Iris pigment epithelial cell (primary cell): ENCODE measurements at regions not wholly inside any gene's neighbourhood (a gene's known extent, or its start where the extent isn't known, plus 50 kb on each side); places are given as distances from the start of the nearest gene placed in this dataset.

Experiments
- DNase-seq: peaks from one replicate; pipeline ENCODE4 v3.0.0-alpha.2; 2011; ENCODE audit warnings: low read depth

DNA sequence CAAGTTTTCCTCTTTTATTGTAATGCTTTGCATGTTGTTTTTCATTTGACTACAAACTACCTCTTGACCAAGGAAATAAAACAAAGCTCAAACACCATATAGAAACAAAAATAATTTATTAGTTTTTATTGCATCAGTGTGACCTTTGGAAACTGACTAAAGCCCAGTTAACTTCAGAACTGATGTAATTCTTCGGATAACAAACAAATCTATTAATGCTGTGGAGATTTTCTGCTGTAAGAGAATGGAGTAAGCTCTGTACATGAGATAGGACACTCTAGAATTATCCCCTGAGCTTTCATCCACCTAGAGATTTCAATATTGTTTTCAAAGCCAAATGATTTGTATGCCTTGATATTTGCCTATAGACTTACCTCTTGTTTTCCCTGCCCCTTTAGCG lies 154.0 kb upstream of the KCNK2 start:
- DNase-seq: no peak

DNA sequence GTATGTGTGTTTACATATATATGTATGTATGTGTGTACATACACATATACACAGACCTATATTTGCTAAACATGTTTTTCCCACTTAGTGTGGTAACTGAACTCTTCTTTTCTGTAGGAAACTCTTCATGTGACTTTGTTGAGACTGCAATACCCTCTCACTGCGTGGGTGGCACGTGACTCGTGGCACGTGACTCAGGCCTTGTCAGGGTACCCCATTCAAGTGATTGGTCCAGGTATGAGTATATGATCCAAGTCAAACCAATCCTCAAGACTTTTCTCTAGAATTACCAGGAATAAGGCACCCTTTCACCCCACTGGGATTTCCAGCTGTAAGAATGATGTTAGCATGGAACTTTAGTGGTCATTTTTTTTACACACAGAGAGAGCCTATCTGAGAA lies 149.2 kb upstream of the KCNK2 start:
- no peak for DNase-seq

DNA sequence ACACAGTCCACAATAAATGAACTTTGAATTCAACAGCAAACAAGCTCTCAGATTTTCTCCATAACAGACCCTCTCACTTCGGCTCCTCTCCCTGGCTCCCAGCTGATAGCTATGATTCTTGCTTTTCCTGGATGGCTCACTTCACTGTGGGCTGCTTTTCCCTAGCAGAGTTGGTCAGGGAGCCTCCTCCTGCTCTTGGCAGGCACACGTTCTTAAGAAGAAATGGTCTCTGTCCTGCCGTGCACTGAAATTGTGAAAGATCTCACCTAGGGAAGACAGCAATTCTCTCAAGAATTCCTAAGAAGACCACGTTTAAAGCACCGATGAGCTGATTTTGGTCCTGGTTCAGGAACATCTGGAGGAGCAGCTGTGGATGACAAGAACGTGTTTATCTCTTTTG lies 148.5 kb upstream of the KCNK2 start:
- DNase-seq: no peak

DNA sequence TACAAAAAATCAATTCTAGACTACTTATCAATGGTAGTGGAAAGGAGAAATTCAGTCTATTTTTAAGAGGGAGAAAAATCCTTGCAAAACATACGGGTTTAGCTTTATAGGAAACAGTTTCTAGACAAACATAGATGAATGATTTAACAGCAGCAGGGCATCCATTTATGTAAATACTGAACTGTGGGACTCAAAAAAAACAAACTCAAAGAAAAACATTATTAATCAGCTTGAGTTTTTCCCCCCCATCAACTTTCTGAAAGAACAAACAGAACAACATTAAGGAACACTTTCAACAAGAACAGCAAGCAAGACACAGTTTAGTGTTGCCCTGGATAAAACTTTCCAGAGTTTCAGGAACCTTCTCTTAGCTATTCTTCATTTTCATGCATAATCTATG lies 147.3 kb upstream of the KCNK2 start:
- no peak for DNase-seq

DNA sequence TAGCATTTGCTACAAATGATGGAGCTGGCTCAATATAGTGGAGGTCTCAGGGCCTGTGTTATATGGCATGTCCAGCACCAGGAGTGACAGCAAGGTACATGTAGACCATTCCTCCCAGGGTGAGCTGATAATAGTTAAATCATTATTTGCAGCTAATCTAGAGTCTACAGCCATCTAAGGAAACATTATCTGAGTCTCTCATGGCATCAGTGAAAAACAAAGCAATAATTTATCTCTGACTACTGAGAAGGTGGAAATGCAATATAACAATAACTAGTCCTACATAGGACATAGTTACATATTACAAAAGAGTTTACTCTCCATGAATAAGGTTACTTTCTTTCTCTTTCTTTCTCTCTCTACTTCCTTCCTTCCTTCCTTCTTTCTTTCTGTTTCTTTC lies 143.4 kb upstream of the KCNK2 start:
- DNase-seq: no peak

DNA sequence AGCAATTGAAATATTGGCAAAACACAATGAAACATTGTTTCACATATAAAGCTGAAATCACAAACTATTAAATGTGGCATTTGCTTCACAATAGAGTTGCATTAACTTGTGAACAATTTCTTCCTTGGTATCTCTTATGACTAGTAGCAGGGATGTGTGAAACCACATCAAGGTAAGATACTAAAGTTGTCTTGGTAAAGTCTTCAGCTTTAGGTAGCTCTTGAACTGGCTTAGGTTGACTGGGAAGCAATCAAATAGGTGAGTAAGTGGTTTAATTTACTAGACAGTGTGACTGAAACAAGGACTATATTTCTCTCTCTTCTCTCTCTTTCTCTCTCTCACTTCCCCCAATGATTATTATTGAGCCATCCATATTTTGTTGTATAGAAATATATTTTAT lies 141.5 kb upstream of the KCNK2 start:
- DNase-seq: no peak

DNA sequence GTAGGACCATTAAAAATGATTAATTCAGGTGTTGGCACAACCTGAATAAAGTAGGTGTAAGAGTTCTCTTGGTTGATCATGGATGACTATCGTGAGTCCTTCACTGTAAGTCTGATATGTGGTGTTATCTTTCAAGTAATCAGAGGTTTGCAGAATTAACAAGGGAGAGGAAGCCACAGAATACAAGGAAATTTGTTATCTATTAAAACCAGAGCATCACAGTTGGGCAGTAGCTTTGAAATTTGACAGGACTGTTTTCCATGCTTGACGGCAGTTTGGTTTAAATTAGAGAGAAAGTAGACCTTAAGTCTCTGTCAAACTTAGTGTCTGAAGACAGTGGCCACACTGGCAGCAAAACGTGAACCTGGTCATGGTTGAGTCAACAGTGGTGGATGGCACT lies 139.5 kb upstream of the KCNK2 start:
- no peak for DNase-seq

DNA sequence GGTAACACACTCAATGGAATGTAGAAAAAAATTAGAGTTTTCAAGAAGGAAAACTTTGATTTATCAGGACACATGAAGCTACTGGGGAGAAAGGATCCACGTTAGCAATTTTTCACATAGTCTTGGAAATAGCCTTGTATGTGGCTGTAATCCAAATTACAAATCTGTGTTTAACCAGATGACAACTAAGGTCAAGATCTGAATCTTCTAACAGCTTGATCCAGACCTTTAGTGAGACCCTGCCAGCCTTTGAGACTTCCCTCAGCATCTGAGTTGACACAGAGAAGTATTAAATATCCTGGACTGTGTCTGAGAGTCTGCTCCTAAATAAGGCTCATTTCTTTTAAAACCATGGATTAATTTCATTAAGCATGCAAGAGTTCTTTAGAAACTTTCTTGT lies 135.9 kb upstream of the KCNK2 start:
- DNase-seq: no peak

DNA sequence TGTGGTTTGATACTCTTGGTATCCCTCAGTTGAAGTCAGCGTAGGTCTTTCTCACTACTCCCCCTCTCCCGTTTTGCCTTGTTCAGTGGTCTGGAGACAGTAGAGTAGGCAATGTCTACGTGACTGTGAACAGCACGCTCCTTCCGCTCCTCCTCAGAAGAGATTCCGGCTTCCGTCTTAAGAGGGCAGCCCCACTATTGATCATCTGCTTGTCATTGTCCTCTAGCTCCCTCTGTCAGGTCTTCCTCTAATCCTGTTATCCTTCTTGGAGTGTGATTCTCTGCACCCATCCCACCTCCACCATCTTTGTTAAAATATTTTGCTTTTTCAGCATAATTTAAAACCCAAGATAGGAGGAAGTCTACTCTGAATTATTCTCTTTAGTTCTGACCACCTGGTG lies 129.9 kb upstream of the KCNK2 start:
- no peak for DNase-seq

DNA sequence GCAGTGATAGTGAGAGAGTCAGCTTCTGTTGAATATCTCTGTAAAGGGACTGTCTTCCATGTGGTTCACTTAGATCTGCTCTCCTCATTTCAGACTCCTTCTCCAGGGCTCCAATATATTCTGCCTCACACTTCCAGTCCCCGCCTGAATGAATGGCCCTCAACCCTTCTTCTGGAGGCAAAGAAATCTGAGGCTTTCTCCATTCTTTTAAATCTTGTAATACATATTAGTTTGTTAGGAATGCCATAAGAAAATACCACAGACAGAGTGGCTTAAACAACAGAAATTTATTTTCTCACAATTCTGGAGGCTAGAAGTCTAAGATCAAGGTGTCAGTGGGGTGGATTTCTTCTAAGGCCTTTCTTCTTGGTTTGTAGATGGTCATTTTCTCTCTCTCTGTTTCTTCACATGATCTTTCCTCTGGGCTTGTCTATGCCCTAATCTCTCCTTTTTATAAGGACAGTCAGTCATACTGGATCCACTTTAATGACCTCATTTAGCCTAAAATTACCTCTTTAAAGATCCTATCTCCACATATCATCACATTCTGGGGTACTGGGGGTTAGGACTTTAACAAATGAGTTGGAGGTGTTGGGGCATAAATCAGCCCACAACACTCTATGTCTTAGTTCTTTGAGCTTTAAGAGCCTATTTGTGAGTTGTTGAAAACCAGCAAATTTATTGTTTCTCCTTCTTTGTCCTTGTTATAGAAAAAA lies 128.5 kb upstream of the KCNK2 start:
- no peak for DNase-seq

DNA sequence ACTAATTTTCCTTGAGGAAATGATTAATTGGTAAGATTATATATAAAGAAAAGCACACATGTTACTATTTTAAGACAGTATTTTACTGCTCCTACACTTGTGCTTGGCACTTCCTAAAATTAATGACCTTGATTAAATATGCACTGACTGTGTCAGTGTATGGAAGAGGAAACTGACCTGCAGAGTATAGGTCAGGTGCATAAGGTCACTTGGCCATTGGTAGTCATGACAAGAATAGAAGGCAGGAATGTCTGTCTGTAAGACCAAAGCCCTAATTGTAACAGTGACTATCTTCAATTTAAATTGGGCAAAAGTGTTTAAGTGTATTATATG lies 128.0 kb upstream of the KCNK2 start:
- DNase-seq: no peak

DNA sequence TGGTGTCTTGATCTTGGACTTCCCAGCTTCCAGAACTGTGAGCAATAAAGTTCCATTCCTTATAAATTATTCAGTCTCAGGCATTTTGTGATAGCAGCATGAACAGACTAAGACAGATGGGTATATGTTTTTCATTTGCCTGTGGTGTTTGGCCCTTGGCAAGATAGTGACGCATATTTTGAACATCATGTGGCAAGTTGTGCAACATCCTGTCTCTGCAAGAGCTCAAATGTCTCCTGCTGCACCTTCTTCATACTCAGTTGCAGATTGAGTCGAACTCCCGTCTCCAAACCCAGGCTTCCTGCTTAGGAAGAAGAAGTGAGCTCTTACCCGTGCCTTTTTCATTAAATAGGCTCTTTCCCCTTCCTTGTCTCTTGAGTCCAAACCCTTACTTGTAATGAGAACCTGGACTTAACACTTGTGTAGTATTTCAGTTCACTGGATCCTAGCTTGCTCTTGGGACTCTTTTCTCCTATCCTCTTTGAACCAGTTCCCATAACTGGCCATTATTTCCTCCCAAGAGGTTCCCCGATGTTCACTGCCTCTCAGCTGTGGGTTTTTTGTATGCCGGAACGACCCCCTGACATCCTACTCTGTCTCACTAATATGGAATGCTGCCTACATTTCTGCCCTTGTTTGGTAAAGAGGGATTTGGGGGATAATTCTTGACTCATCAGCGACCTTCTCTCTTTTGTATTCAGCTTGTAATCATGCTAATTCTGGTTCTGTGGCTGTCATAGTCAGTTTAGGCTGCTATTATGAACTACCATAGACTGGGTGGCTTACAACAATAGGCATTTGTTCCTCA lies 125.0 kb upstream of the KCNK2 start:
- peak; percentile 100 for DNase-seq

DNA sequence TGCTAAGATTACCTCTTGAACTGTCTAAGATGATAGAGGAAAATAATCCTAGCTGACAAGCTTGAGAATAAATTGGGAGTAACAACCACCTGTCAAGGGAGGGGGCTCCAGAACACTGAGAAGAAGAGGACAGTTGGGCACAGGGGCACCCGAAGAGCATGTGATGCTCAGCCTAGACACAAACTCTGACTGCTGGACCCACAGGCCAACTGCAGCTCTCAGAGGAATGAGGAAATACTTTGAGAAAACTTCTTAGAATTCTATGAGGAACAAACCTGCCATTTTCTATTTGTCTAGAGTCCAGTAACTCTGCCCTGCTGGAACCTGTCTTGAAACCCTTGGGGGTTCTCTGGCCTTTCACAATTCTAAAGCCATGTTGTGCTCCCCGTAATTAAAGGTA lies 124.1 kb upstream of the KCNK2 start:
- DNase-seq: peak; percentile 22

DNA sequence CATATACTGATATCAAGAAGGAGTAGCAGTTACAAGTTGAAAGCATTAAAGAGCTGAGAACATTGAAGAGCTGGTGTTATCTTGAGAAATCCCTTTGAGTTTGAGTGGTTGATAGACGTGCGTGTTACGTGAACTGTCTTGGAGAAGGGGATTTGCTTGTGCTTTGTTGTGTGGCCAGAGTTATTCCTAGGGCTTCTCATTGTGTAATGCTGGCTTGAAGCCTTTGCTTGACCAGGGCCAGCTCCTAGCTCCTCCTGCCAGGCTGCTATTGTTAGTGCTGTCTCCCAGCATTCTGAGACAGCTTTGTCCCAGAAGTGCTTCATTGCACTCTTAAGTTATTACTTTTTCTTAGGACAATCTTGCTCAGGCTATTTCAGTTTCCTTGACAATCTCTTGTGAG lies 116.2 kb upstream of the KCNK2 start:
- peak; percentile 48 for DNase-seq

DNA sequence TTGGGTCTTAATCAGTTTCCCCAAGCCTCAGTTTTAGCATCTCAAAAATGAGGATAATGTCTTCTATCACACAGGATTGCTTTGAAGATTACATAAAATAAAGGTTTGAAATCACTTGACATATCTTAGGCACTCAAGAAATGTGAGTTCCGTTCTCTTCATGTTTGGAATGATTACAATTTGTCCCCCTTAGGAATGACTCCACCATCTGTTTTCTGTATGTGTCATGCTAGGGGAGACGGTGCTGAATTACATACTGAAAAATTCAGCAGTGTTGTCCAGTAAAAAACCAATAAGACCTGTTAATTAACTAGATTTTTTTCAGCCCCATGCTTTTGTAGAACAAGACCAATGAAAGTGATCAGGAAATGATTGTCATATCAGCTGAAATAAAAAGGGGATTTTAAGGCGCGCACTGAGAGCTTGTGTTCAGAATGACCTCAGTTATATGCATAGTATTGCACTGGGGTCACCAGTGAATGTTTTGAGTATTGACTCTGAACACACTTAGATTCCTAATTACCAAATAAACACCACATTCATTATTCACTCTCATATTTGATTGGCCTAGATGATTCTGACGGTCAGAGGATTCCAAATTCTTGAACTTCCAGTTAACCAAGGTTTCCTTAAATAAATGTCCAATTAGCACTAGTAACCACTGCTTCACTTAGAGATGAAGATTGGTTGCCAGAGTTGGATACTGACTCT lies 114.5 kb upstream of the KCNK2 start:
- peak; percentile 73 for DNase-seq

DNA sequence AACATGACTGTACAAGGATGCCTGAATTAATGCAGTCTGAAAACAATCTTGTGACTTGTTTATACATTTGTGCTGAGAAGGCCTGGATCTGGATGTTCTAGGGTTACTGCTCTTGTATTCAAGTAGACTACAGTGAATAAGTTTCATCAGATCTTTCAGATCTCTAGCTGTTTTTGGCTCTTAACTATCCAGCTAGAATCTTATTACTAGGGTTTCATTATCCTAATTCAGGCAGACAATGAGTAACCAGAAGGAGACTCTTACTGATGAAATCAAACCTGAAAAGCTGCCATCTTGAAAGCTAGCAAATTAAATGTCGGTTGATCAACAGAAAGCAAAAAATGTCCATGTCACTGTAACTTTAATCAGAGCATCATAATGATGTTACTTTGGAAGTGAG lies 112.5 kb upstream of the KCNK2 start:
- peak; percentile 61 for DNase-seq

DNA sequence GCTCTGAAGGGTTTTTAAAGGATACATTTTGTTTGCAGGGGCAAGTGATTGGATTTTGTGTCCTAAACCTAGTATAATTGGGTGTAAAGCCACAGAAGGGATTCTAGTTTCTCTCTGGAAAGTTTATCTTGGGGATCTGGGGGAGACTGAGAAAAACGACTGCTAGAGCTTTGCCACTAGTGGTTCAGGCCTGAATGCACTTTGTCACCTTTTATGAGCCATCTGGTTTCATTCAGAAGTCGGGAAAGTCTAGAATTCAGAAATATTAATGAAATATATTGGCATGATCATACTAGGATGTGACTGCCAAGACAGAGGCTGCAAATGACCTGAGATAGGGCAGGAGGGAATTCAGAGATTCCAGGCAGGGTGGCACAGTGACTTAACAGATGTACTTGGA lies 111.5 kb upstream of the KCNK2 start:
- no peak for DNase-seq

DNA sequence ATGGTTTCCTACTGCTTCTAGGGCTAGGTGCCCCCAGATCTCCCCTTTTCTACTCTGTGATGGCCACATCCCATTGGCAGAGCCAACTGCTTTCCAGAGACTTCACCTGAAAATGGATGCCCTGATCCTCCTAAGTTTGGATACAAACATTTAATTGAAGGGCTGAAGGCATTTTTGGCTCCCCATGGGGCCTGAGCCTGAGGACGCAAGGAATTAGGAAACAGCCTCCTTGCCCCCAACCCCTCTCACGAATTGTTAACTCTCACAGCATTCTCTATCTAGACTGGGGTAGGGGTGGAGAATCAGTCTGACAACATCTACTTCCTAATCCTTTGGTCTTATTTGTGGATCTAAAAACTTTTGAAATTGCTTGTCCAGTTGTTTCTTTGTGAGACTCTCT lies 108.5 kb upstream of the KCNK2 start:
- no peak for DNase-seq

DNA sequence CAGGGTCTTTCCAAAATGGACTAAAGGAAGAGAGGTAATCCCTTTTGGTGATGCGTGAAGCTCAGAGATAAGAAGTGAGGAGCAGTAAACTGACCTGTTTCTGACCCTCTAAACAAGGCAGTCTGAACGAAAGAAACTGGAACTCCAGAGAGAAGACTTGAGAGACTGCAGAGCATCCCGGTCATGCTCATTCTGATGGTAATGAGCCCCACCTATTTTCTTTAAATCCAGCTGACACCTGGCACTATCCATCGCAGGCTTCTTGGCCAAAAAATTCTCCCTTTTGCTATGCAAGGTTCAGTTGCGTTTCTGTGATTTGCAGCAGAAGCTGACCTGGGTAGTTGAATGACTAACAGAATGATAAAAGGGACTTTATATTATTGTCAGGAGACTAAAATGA lies 105.9 kb upstream of the KCNK2 start:
- DNase-seq: no peak

DNA sequence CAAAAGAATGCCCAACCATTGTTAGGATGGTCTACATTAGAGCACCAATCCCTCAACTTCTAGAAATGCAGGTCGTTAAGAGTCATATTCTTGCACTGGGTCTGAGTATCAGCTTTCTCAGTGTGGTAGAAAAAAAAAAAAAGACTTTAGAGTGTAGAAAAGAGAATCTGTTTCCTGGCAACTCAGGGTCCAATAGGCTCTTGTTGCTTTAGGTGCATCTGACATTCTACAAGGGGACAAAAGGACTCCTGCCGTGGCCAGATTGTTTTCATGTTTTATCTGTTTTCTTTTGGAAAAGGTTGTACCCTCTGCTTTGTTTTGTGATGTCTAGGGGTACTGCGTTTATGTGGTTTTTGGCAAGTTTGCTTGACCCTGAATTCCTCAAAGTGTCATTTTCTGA lies 105.4 kb upstream of the KCNK2 start:
- DNase-seq: no peak

DNA sequence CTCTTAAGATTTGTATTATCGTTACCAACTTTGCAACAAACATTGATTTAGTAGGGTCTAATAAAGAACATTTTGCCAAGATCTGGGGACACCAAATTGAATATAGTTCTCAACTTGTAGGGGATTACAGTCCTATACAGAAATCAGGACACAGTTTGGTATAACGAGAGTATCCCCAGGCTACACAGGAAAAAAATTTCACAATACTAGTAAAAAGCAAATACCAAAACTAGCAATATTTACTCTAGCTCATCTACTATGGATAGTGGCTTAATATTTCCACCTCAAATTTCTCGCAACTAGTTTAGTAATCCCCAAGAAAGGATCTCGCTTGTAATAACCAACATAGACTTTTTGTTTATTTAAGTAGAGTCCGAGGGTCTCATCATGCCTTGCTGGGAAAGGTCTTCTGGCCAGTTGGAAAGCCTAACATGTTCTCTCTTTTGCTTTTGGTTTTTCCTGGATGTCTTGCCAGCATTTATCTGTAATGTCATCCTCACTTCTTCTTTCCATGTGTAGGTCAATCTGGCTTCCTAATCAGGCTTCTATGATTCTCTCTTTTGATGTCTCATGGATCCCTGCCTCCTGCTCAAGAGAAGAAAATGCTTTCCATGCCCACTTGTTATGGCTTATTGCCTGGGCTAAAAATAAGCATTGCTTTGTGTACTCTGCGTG lies 104.7 kb upstream of the KCNK2 start:
- DNase-seq: no peak

DNA sequence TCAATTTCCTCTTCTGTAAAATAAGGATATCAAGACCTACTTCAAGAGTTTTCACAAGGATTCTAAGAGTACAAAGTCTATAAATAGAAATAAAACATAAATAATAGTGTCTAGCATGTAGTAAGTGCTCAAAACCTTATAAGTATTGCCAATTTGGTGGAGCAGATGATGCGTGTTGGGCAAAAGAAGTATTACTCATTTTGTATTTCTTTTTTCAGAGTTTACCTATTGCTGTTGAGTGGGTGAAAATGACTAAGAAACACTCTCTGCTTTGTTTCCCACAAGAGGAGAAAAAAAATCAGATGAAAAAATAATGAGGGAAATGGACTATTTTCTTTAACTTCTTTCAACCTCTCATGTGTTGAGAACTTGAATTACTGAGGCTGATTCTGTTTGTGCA lies 103.3 kb upstream of the KCNK2 start:
- DNase-seq: no peak

DNA sequence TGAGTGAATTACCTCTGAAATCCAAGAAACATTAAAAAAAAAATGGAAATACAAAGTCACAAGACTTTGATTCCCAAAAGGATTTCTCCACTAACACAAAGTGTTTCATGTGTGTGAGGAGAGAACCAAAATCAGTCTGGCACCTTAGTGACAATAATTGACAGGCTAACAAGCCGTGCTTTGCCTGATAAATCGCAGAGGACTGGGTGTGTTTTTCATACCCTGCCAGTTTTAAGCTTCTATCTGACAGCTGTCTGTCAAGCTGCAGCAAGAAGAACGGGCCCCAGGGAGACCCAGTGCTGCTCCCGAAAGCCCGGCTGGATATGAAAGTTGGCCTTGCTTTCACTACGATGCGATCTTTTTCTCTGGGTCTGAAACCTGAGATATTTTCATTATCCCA lies 101.6 kb upstream of the KCNK2 start:
- DNase-seq: no peak
